ENCODE measurements at regions not wholly inside any gene's neighbourhood (a gene's known extent, or its start where the extent isn't known, plus 50 kb on each side); places are given as distances from the start of the nearest gene placed in this dataset.

DNA sequence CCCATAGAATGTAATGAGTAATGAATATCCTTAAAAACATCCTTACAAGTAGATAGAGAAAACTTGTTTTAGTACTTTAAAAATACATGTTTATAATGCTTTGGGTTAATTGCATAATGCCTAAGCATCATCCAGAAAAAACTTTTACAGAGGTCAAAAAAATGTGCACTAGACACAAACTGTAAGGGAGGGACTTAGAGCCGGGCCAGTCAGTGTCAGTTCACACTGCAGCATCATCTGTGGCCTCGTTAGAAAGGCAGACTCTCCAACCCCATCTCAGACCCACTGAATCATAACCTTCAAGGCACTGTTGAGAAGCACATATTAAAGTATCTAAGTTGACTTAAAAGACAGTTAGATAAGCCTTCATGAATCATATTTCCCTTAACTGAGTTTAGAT, 230.1 kb upstream of the PRPS1L1 start:
- no peaks in the 10 kb centered on the region for H3K36me3 ChIP-seq (ENCODE audit: control insufficient read depth in 2 of 2, insufficient read depth in 1 of 2, low read length in 2 of 2)
- CTCF ChIA-PET: no interaction called here
- no peaks in the 10 kb centered on the region for H3K9me3 ChIP-seq (ENCODE audit: control insufficient read depth, insufficient read depth, low read depth, low read length)
- no peak overlapping the region for H3K27ac ChIP-seq (ENCODE audit: extremely low read depth, low read depth, low read length)
- TF ChIP-seq HOXD13 (CRISPR knock-in tag; IDR thresholded peaks at IDR 0.05; ENCODE audit: borderline replicate concordance) (no peak), ZNF76 (tag by site-specific recombination; IDR thresholded peaks at IDR 0.05; ENCODE audit: borderline replicate concordance, low read depth) (no peak), ZSCAN5A (tag by site-specific recombination; IDR thresholded peaks at IDR 0.05) (no peak), REPIN1 (tag by site-specific recombination; IDR thresholded peaks at IDR 0.05; ENCODE audit: low read depth) (no peak), ZSCAN23 (tag by site-specific recombination; IDR thresholded peaks at IDR 0.05) (no peak), ZNF138 (tag by site-specific recombination; IDR thresholded peaks at IDR 0.05; ENCODE audit: borderline replicate concordance) (no peak), ZNF707 (tag by site-specific recombination; IDR thresholded peaks at IDR 0.05) (no peak), ZNF23 (tag by site-specific recombination; IDR thresholded peaks at IDR 0.05; ENCODE audit: borderline replicate concordance) (no peak), ZNF248 (tag by site-specific recombination; IDR thresholded peaks at IDR 0.05) (no peak), ZNF561 (tag by site-specific recombination; IDR thresholded peaks at IDR 0.05; ENCODE audit: borderline replicate concordance) (no peak), SALL2 (tag by site-specific recombination; IDR thresholded peaks at IDR 0.05; ENCODE audit: borderline replicate concordance) (no peak), ZNF558 (tag by site-specific recombination; IDR thresholded peaks at IDR 0.05) (no peak), ZNF214 (tag by site-specific recombination; IDR thresholded peaks at IDR 0.05; ENCODE audit: borderline replicate concordance) (no peak), ZNF791 (tag by site-specific recombination; IDR thresholded peaks at IDR 0.05) (no peak), ZNF529 (tag by site-specific recombination; IDR thresholded peaks at IDR 0.05; ENCODE audit: insufficient replicate concordance) (no peak), ZNF621 (tag by site-specific recombination; IDR thresholded peaks at IDR 0.05) (no peak), IKZF3 (tag by site-specific recombination; IDR thresholded peaks at IDR 0.05) (no peak)
- H3K4me3 ChIP-seq (ENCODE audit: low read depth, low read length): no peak overlapping the region
- H3K4me1 ChIP-seq (ENCODE audit: control insufficient read depth, insufficient read depth, low read length): no peaks in the 10 kb centered on the region
- POLR2A ChIA-PET: no interaction called here

- Histone ChIP-seq H3K4me1 (ENCODE audit: control insufficient read depth, insufficient read depth, low read length) (no peaks in the 10 kb centered on the region), H3K36me3 (ENCODE audit: control insufficient read depth in 2 of 2, insufficient read depth in 1 of 2, low read length in 2 of 2) (no peaks in the 10 kb centered on the region), H3K4me3 (ENCODE audit: low read depth, low read length) (no peak overlapping the region), H3K27ac (ENCODE audit: extremely low read depth, low read depth, low read length) (no peak overlapping the region), H3K9me3 (ENCODE audit: control insufficient read depth, insufficient read depth, low read depth, low read length) (no peaks in the 10 kb centered on the region)
- CTCF ChIA-PET: interaction anchor here (0.7 kb wide), 1 partner anchor 96 kb away, joined by 3 read pairs; no protein-coding TSS in a partner anchor
- POLR2A ChIA-PET: no interaction called here
- TF ChIP-seq SETDB1 (IDR thresholded peaks at IDR 0.05; ENCODE audit: insufficient read length, low read length) (peak; percentile 66), ZNF664 (tag by site-specific recombination; IDR thresholded peaks at IDR 0.05) (peak; percentile 61; the same call in 1 of the 2 replicates), ZNF660 (tag by site-specific recombination; IDR thresholded peaks at IDR 0.05) (no peak), ZNF626 (tag by site-specific recombination; IDR thresholded peaks at IDR 0.05) (0 out of 2 replicates have a peak, but pooled peaks have one; percentile 9)
Measured at GRCh38 chr7:18262058-18262457, 233.5 kb upstream of the HDAC9 start.

DNA sequence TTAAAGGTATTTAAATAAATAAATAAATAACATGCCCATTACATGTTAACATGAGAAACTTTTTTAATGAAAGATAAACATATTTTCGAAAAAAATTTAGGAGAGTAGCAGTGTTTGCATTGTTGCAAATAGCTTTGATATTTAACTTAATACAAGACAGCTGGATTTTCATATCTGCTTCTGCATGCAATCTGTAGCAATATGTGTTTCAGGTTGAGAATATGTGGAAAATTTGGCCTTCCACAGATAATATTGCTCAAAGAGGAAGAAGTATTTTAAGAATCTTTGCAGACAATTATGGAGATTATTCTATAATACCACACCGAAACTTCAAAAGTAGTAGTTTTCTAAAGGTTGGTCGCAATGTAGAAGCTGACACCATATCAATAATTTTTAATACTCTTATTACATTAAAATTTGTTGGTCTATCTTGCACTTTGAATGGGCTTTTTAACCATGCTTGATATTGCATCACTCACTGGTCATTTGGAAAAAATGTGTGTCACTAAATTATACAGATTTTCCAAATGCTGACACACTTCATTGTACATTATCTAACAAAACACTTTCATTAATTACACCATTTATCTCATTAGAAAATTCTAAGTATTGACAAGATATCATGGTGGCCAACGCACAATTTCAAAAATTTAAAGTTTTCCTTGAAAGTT, 229.8 kb upstream of the HDAC9 start:
- H3K4me1 ChIP-seq (ENCODE audit: control insufficient read depth, insufficient read depth, low read length): no peaks in the 10 kb centered on the region
- no peak overlapping the region for H3K4me3 ChIP-seq (ENCODE audit: low read depth, low read length)
- POLR2A ChIA-PET: no interaction called here
- CTCF ChIA-PET: no interaction called here
- no peaks in the 10 kb centered on the region for H3K36me3 ChIP-seq (ENCODE audit: control insufficient read depth in 2 of 2, insufficient read depth in 1 of 2, low read length in 2 of 2)
- H3K9me3 ChIP-seq (ENCODE audit: control insufficient read depth, insufficient read depth, low read depth, low read length): no peaks in the 10 kb centered on the region
- no peak overlapping the region for H3K27ac ChIP-seq (ENCODE audit: extremely low read depth, low read depth, low read length)
- no peak for TF ChIP-seq ZSCAN16 (tag by site-specific recombination; IDR thresholded peaks at IDR 0.05)
- TF ChIP-seq ZFP41 (tag by site-specific recombination; IDR thresholded peaks at IDR 0.05; ENCODE audit: borderline replicate concordance): no peak
- no peak for TF ChIP-seq KLF7 (tag by site-specific recombination; IDR thresholded peaks at IDR 0.05; ENCODE audit: borderline replicate concordance)
- TF ChIP-seq, protein P1, sequence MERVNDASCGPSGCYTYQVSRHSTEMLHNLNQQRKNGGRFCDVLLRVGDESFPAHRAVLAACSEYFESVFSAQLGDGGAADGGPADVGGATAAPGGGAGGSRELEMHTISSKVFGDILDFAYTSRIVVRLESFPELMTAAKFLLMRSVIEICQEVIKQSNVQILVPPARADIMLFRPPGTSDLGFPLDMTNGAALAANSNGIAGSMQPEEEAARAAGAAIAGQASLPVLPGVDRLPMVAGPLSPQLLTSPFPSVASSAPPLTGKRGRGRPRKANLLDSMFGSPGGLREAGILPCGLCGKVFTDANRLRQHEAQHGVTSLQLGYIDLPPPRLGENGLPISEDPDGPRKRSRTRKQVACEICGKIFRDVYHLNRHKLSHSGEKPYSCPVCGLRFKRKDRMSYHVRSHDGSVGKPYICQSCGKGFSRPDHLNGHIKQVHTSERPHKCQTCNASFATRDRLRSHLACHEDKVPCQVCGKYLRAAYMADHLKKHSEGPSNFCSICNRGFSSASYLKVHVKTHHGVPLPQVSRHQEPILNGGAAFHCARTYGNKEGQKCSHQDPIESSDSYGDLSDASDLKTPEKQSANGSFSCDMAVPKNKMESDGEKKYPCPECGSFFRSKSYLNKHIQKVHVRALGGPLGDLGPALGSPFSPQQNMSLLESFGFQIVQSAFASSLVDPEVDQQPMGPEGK (tag by site-specific recombination; IDR thresholded peaks at IDR 0.05): no peak
